GM23338 (cell line): ENCODE measurements at regions not wholly inside any gene's neighbourhood (a gene's known extent, or its start where the extent isn't known, plus 50 kb on each side); places are given as distances from the start of the nearest gene placed in this dataset.

Experiments
- ATAC-seq: fragments of 200-7000 bp; cut with Tn5 transposase; 3 replicates; pipeline ENCODE4 v1.9.1; 2020
- DNase-seq: peaks from one replicate; pipeline ENCODE4 v3.0.0-alpha.2; 2015; ENCODE audit warnings: low spot score
- H2AFZ ChIP-seq: fragments of 200-600 bp; sonication (generic); 2 replicates; pipeline ENCODE4 v1.8.0; 2016; ENCODE audit warnings: antibody characterized with exemption, mild to moderate bottlenecking, moderate library complexity
- H3F3A ChIP-seq: fragments of 200-600 bp; sonication (generic); replicated peaks from 2 replicates; pipeline ENCODE4 v1.8.0; 2017; ENCODE audit warnings: antibody characterized with exemption, mixed run types, low read depth
- H3K27ac ChIP-seq: fragments of 200-600 bp; sonication (generic); 2 replicates; pipeline ENCODE4 v1.6.1; 2016; ENCODE audit warnings: low read depth
- H3K27me3 ChIP-seq: fragments of 200-600 bp; sonication (generic); 2 replicates; pipeline ENCODE4 v1.8.0; 2016; ENCODE audit warnings: mild to moderate bottlenecking, mixed run types, moderate library complexity; ENCODE audit not compliant: insufficient read depth
- H3K36me3 ChIP-seq: fragments of 200-600 bp; sonication (generic); 2 replicates; pipeline ENCODE4 v1.8.0; 2016; ENCODE audit warnings: mild to moderate bottlenecking; ENCODE audit not compliant: insufficient read depth
- H3K4me1 ChIP-seq: fragments of 200-600 bp; sonication (generic); 2 replicates; pipeline ENCODE4 v1.8.0; 2016; ENCODE audit warnings: mild to moderate bottlenecking, moderate library complexity; ENCODE audit not compliant: insufficient read depth
- H3K4me2 ChIP-seq: fragments of 200-600 bp; sonication (generic); 2 replicates; pipeline ENCODE4 v1.7.1; 2017; ENCODE audit warnings: mixed run types
- H3K4me3 ChIP-seq: fragments of 200-600 bp; sonication (generic); 2 replicates; pipeline ENCODE4 v1.6.1; 2016; ENCODE audit warnings: mixed run types
- H3K79me2 ChIP-seq: fragments of 200-600 bp; sonication (generic); replicated peaks from 2 replicates; pipeline ENCODE4 v1.8.0; 2017; ENCODE audit warnings: mild to moderate bottlenecking; ENCODE audit not compliant: insufficient read depth
- H3K9me2 ChIP-seq: fragments of 200-600 bp; sonication (generic); 2 replicates; pipeline ENCODE4 v1.8.0; 2017; ENCODE audit not compliant: insufficient read depth
- H4K20me1 ChIP-seq: fragments of 200-600 bp; sonication (generic); replicated peaks from 2 replicates; pipeline ENCODE4 v1.8.0; 2017; ENCODE audit warnings: mild to moderate bottlenecking; ENCODE audit not compliant: insufficient read depth
- H3K27ac Mint-ChIP-seq: 2 replicates; pipeline ENCODE4 v1.8.0; 2020; ENCODE audit warnings: inconsistent platforms, mild to moderate bottlenecking, moderate library complexity, mixed read lengths
- H3K27me3 Mint-ChIP-seq: 3 replicates; pipeline ENCODE4 v1.8.0; 2022; ENCODE audit warnings: low read depth, mild to moderate bottlenecking, moderate library complexity, mixed read lengths, inconsistent platforms; ENCODE audit not compliant: insufficient read depth, poor library complexity
- H3K36me3 Mint-ChIP-seq: 3 replicates; pipeline ENCODE4 v1.8.0; 2021; ENCODE audit warnings: low read depth, mild to moderate bottlenecking, inconsistent platforms, moderate library complexity, mixed read lengths
- H3K4me1 Mint-ChIP-seq: 3 replicates; pipeline ENCODE4 v1.8.0; 2020; ENCODE audit warnings: mild to moderate bottlenecking, inconsistent platforms, mixed read lengths
- H3K4me3 Mint-ChIP-seq: 3 replicates; pipeline ENCODE4 v1.8.0; 2021; ENCODE audit warnings: moderate library complexity, mild to moderate bottlenecking, inconsistent platforms, mixed read lengths
- H3K9me3 Mint-ChIP-seq: 3 replicates; pipeline ENCODE4 v1.8.0; 2020; ENCODE audit warnings: moderate library complexity, mild to moderate bottlenecking, inconsistent platforms, mixed read lengths
- CREB1 ChIP-seq: fragments of 250-450 bp; sonication (Bioruptor Pico); IDR thresholded peaks from 2 replicates; pipeline ENCODE4 v1.5.0; 2020; ENCODE audit warnings: low read depth, mild to moderate bottlenecking, moderate library complexity
- CTCF ChIP-seq, 2 experiments: fragments of 200-600 bp in 1 of 2; sonication (generic) in 1 of 2; conservative IDR thresholded peaks; 2 replicates each; pipeline versions ENCODE4 v1.5.1 to v1.6.1; 2016 to 2017; ENCODE audit warnings: antibody characterized with exemption in 2 of 2, low read depth in 2 of 2, mild to moderate bottlenecking in 2 of 2, moderate library complexity in 1 of 2
- ETS1 ChIP-seq: IDR thresholded peaks from 2 replicates; pipeline ENCODE4 v1.6.1; 2016; ENCODE audit warnings: antibody characterized with exemption
- EZH2 ChIP-seq: fragments of 200-600 bp; sonication (generic); IDR thresholded peaks from one replicate; pipeline ENCODE4 v1.8.0; 2017; ENCODE audit warnings: antibody characterized with exemption, mild to moderate bottlenecking, low read depth; ENCODE audit not compliant: unreplicated experiment
- EZH2phosphoT487 ChIP-seq: fragments of 200-600 bp; sonication (generic); IDR thresholded peaks from one replicate; pipeline ENCODE4 v1.8.1; 2018; ENCODE audit warnings: antibody characterized with exemption; ENCODE audit not compliant: unreplicated experiment
- JUNB ChIP-seq: IDR thresholded peaks from one replicate; pipeline ENCODE4 v1.6.1; 2016; ENCODE audit warnings: antibody characterized with exemption; ENCODE audit not compliant: unreplicated experiment
- NANOG ChIP-seq: IDR thresholded peaks from 2 replicates; pipeline ENCODE4 v1.6.1; 2016; ENCODE audit warnings: antibody characterized with exemption, borderline replicate concordance
- REST ChIP-seq: IDR thresholded peaks from one replicate; pipeline ENCODE4 v1.6.1; 2018; ENCODE audit warnings: antibody characterized with exemption; ENCODE audit not compliant: unreplicated experiment
- STAT1 ChIP-seq: IDR thresholded peaks from one replicate; pipeline ENCODE4 v1.6.1; 2016; ENCODE audit warnings: antibody characterized with exemption; ENCODE audit not compliant: unreplicated experiment
- ZNF114 ChIP-seq: fragments of 250-450 bp; sonication (Bioruptor Pico); IDR thresholded peaks from 2 replicates; pipeline ENCODE4 v1.5.0; 2020; ENCODE audit warnings: mild to moderate bottlenecking, moderate library complexity
- ZNF331 ChIP-seq: fragments of 250-450 bp; sonication (Bioruptor Pico); IDR thresholded peaks from 2 replicates; pipeline ENCODE4 v1.5.0; 2020; ENCODE audit warnings: low read depth, mild to moderate bottlenecking, moderate library complexity
- ZNF462 ChIP-seq: fragments of 250-450 bp; sonication (Bioruptor Pico); IDR thresholded peaks from 2 replicates; pipeline ENCODE4 v1.5.0; 2020; ENCODE audit warnings: mild to moderate bottlenecking, moderate library complexity

- no peak overlapping the region for H3K4me2 ChIP-seq
- no peak overlapping the region for H3K27ac ChIP-seq
- peaks cover 3% of the 10 kb centered on the region for H3K27me3 Mint-ChIP-seq
- H3K36me3 Mint-ChIP-seq = no peaks in the 10 kb centered on the region; the same call in 2 of the 3 replicates
- H3K27ac Mint-ChIP-seq = no peak overlapping the region
- H3K4me3 ChIP-seq = no peak overlapping the region
- no peaks in the 10 kb centered on the region for H3F3A ChIP-seq
- no peaks in the 10 kb centered on the region for H3K27me3 ChIP-seq
- no peaks in the 10 kb centered on the region for H3K36me3 ChIP-seq
- peaks cover 6% of the 10 kb centered on the region; the same call in 2 of the 3 replicates for H3K4me1 Mint-ChIP-seq
- ATAC-seq (no peak), DNase-seq (no peak)
- no peaks in the 10 kb centered on the region for H3K4me1 ChIP-seq
- H2AFZ ChIP-seq = peak overlapping the region; percentile 32; the same call in 1 of the 2 replicates
- no peak for TF ChIP-seq ETS1
- TF ChIP-seq NANOG = no peak
- TF ChIP-seq CREB1 (CRISPR knock-in tag) = no peak
- TF ChIP-seq ZNF331 (CRISPR knock-in tag) = no peak
- no peak for TF ChIP-seq ZNF462 (CRISPR knock-in tag)
- TF ChIP-seq STAT1 = no peak
- TF ChIP-seq REST = no peak
- TF ChIP-seq EZH2 = no peak
- no peak for TF ChIP-seq CTCF (conservative IDR thresholded peaks at IDR 0.05; ENCODE audit: low read depth in 2 of 2)
- TF ChIP-seq ZNF114 (CRISPR knock-in tag) = no peak
- no peak for TF ChIP-seq JUNB
- no peak for TF ChIP-seq EZH2phosphoT487
- no peaks in the 10 kb centered on the region for H4K20me1 ChIP-seq
- H3K4me3 Mint-ChIP-seq = no peak overlapping the region
- H3K9me3 Mint-ChIP-seq = peaks cover 21% of the 10 kb centered on the region
- H3K9me2 ChIP-seq = no peaks in the 10 kb centered on the region
- no peaks in the 10 kb centered on the region for H3K79me2 ChIP-seq
Observed at GRCh38 chr12:131334835-131335234, 376.1 kb upstream of the SFSWAP start.
